IPS DF 4.7 (cell line): ENCODE measurements at regions not wholly inside any gene's neighbourhood (a gene's known extent, or its start where the extent isn't known, plus 50 kb on each side); places are given as distances from the start of the nearest gene placed in this dataset.

Experiments
- DNase-seq: peaks from one replicate; pipeline ENCODE4 v3.0.0-alpha.2; 2013; ENCODE audit warnings: low spot score; ENCODE audit errors: extremely low read depth

DNA sequence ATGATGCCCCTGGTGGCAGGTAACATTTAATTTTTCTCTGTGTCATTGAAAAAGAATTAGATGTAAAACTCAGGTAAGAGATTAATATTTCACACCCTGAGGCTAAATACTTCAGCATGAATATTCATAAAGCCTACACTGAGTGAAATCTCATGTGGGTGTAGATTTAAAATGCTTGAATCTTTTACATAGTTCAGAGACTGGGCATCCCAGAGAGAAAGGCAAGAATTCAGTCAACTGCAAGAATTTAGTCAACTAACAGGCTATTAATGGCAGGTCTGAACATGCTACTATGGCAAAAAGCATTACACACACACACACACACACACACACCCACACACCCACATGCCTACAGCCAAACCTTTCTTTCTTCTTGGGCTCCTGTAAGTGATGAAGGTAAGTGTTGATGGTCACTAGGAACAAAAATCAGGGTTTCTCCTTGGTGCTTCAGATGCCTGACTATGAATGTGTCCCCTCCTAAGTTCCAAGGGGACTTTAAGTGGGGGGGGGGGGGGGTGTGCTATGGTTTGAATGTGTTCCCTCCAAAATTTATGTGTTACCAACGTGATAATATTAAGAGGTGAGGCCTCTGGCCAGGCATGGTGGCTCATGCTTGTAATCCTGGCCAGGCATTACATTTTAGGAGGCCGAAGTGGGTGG lies 63.7 kb upstream of the PSMD7 start:
- DNase-seq = no peak

DNA sequence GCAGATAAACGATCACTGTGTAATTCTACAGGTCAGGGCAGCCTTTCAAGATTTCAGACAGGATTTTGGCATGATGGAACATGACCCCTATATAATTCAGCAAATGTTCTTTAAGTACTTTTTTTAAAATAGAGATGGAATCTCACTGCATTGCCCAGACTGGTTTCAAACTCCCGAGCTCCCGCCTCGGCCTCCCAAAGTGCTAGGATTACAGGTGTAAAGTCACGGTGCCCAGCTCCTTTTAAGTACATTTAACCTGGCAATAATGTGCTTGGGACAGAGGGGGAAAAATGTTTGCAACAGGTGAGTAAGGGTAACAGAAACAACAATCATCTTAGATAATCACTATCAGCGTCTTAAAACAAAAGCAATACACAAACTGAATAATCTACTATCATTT lies 66.5 kb upstream of the PSMD7 start:
- DNase-seq = no peak

DNA sequence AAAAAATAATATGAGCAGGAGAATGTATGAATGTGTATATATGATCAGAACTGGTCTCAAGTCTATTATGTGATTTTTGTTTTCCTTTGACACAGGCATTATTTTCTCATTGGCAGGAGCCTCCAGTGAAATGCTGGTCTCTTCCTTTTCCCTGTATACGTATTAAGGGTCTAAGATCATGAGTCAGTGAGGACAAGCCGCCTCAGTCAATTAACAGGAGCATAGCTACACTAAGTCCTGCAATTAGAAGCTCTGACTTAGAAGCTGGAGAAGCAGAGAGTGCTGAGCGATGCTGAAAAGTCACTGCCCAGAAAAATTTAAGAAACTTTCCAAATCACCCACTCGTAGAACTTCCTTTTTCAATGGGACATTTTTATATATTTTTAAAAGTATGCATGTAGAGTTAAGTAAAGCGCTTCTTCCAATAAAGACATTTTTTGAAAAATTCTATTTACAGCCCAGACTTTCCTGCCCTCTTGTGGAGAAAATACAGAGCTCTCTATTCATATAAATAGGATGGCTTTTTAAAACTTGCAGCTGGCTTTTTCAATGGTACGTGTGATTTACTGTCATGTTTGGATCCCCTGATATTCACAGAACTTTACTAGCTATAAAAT lies 70.2 kb upstream of the PSMD7 start:
- no peak for DNase-seq

DNA sequence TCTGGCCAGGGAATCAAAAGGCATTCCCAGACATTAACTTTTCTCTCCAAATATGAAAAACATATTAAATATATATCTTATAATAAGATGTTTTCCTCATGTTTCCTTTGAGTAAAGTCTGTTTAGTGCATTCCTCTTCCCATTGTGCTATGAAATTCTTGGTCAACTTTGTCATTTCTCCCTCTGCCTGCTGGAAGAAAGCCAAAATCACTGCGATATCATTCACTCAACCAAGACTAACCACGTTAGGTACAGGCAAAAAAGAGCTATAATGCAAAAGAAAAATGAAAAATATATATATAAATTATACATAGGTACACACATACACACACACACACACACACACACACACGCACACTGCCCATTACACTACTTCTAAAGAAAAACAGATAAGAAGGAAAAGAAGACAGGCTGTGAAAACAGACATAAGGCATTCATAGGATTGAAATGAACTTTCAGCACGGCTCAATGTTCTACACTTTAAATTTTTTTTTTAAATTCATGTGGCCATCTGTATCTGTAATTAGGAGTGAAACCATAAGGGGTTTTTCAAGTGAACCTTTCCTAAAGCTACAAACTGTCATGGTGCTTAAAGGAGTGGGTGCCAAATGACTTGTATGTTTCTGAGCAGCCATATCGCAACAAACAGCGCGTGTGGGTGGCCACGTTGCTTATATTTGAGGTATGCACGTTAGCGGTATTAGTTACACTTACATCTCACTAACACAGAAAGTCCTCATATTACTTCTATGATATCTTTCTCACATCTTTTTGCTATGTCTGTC lies 71.6 kb upstream of the PSMD7 start:
- DNase-seq = no peak

DNA sequence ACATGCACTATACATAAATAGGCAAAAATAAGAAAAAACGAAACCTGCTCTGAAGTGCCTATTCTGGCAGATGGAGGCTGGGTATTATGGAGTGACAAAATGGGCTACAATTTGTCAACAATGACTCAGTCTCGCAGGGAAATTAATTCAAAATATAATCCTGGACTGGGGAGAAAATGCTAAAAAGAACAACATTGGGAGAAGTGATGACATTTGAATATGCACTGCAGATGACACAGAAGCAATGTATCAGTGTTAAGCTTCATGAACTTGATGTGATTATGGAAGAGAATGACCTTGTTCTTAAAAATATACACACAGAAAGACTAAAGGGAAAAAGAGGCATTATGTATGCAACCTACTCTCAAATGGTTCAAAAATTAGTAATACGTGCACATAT lies 74.8 kb upstream of the PSMD7 start:
- DNase-seq = no peak

DNA sequence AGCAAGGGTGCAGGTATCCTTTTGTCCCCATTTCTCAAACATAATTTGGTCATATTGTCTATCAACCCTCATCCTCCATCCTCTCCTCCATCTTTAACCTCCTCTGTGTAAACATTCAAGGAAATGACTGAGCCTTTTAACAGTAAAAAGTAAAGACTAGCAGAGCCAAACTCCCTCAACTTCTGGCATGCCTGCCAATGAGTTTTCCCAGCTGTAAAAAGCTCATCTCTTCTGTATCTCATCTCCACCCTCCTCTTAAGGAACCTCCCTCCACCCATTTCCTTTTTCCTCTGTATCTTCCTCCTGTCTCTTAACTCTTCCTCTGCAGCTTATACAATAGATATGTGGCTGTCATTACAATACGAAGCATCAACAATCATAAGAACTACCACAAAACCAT lies 76.9 kb upstream of the PSMD7 start:
- DNase-seq = no peak

DNA sequence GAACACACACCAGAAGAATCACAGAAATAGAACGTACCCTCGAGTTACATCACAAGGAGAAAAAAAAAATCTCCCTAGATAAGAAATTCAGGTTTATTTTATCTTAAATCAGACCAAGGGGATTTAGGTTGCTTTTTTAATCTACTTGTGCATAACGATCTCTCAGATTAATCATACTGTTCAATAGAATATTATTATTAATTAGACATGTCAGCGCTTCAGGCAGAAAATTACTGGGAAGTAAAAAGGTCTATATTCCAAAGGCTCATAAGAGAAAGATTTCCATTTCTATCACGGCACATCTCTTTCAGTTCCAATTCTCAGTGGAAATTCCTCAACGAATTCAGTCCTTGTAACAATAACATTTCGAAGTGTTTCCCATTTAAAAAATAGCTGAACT lies 77.7 kb upstream of the PSMD7 start:
- no peak for DNase-seq

DNA sequence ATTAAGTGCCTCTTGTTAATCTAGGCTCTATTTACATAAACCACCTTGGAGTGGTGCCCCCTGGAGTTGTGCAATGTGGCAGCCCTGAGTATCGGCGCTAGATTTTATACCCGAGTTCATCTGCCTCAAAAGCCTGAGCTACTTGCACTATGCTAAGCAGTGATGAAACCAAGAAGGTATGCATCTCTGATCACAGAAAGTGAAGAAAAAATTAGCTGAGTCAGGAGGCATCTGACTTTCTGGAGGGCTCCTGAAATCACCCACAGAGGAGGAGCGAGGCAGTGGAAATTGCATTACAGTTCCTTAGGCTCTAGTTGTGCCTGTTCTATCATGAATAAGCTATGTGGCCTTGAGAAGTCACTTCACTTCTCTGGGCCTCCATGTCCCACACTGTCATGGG lies 80.3 kb upstream of the PSMD7 start:
- no peak for DNase-seq

DNA sequence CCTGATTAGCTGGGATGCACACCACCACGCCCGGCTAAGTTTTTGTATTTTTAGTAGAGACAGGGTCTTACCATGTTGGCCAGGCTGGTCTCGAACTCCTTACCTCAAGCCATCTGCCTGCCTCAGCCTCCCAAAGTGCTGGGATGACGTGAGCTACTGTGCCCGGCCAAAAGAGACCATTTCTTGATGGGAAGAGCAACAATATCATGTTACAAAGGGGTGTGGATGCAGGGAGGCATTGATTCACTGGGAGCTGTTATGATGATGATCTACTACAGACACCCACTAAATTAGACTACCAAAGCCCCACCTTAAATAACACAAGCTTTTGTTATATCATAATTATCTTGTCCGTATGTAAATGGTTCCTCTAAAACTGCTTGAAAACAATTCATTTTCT lies 81.4 kb upstream of the PSMD7 start:
- no peak for DNase-seq

DNA sequence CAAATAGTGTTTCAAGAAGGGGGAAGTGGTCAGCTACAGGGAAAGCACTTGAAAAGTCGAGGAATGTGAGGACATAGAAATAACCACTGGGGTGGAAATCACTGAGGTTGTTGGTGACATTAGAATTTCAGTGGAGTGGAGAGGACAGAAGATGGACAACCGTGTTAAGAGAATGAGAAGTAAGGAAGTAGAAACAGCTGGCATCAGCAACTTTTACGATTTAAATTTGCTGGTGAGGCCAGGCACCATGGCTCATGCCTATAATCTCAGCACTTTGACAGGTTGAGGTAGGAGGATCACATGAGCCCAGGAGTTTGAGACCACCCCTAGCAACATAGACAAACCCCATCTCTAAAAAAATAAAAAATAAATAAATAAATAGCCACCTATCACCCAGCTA lies 83.2 kb upstream of the PSMD7 start:
- DNase-seq = no peak

DNA sequence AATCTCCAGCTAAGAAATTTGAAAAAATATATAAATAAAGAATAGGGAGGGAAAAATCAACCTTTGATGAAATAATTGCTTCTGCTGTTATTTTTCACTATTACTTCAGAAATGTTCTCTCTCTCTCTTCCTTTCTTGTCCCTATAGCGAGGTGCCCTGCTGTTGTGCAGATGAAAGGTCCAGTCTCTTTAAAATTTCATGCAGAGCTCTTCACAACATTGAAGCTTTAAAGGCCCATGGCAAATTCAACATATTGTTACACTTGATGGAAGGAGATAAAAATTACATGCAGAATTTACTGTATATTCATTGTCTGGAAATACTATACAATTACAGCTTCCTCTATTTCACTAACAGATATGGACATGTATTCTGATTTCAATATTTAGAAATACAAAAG lies 86.4 kb upstream of the PSMD7 start:
- no peak for DNase-seq

DNA sequence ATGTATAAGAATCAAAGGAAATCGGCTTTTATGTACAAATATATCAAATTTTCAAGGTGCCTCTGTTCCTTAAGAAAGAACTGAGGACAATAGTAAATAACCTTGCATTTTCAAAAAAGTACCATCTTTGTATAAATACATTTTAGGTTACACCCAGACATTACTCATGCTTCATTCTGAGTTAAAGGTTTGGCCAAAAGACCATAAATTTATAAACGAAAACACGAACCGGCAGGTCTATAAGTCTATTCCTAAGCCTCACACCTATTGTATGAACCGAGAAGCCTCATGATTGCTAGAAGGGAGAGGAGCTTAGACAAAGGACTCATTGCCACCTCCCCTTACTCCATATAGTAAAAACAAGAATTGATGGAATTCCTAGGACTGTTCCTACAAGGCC lies 94.6 kb upstream of the PSMD7 start:
- no peak for DNase-seq

DNA sequence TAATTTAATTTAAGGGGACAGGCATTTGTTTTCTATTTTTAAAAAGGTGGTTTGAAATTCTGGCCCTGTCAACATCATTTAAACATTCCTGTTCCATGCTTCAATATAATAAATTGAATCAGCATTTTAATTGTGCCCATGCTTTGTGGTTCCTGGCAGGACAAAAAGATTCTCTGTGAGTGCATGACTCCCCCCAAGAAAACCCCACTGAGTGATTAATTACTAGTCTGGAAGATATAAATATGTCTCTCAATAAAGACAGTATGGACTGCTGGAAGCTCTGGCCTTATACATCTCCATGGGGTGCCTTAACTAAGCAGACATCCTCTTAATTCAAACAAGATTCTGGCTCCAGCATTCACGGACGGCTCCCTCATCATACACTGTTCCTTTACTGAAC lies 95.0 kb upstream of the PSMD7 start:
- no peak for DNase-seq

DNA sequence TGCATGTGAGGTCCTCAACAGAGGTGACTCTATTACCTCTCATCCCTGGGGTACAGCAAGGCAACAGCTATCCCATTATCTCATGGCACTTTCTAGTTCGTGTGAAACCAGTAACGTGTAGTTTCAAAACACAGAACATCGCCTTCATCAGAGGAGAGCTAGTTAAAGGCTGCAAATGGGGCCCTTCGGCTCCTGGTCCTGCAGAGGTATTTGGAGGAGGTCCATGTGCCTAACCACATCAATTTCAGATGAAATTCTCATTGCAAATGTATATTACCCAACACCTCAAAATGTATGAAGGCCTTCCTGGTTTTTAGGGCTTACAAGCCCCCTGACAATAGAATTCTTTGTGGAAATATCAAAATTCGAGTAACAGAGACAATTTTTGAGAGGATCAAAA lies 95.7 kb upstream of the PSMD7 start:
- no peak for DNase-seq

DNA sequence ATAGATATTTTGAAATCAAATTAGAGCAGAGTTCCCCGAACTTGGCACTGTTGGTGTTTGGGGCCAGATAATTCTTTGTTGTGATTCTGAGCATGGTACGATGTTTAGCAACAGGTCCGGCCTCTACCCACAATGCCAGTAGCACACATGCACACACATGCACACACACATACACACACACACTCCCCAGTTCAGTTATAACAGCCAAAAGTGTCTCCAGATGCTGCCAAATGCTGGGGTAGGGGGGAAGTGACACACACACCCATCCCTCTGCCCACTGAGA lies 96.8 kb upstream of the PSMD7 start:
- DNase-seq = no peak

DNA sequence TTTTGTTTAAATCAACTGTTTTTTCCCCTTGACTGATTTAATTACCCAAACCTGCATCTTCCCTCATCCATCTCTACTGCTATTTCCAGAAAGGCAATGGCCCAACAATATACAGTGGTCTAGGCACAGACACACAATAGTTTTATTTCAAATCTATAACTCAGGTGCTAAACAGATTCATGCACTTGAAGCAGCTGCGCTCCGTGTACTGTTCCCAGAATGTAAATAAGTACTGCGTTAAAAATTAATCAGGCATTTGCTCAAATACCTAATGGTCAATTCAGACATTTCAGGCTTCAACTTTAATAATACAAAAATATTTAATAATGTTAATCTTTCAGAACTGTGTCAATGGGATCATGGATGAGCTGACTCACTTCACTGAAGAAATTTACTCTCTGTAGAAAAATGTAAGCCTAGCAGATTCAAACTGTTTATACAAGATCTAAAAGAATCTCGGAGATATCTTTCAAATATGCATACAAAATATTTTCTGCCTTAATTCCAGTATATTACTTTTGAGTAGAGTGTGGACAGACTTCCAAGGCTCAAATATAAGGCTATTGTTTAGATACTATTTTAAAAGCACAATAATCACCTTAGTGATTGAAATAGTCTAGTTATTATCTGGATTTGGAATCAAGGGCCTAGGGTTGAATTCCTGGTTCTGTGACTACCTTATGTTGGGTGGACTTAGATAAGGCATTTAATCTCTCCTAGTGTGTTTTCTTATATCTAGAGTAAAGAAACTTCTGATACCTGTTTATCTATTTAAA lies 97.4 kb upstream of the PSMD7 start:
- no peak for DNase-seq

DNA sequence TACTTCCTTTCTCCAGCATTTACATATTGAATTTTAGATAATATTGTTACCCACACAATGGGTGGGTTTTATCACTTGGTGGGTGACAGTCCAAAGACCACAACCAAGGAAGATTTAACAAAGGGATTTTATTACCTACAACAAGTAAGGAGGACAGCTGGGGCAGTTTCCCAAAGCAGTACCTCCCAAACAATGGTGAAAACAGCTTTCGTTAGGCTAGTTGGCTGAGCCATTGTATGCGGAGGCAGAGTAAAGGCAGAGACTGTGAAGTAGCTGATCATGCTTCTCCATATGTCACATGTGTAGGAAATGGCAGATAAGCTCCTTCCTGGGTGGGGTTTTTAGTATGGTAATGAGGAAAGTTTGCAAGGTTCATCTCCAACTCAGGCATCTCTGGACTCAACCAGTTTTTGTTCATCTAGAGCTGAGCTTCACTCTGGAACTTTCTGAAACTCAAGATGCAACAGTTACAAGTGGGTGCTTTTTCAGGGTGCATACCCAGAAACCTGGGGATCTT lies 104.3 kb upstream of the PSMD7 start:
- DNase-seq = no peak

DNA sequence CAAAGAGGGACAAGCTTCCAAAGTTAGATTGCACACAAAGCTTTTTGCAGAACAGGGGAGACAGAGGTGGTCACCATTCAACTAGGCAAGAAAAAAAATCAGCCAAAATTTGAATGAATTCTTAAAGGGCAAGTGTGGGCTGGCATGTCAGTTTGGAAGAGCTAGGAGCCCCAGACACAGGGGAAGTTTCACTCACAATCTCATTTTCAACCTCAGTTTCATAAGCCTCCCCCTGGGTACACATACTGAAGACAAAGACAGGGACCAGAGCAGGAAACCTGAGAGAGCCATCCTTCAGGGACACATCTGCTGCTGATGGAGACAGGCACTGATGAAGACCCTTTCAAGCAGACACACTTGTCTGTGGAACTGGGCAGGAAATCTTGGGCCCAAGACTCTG lies 106.3 kb upstream of the PSMD7 start:
- no peak for DNase-seq

DNA sequence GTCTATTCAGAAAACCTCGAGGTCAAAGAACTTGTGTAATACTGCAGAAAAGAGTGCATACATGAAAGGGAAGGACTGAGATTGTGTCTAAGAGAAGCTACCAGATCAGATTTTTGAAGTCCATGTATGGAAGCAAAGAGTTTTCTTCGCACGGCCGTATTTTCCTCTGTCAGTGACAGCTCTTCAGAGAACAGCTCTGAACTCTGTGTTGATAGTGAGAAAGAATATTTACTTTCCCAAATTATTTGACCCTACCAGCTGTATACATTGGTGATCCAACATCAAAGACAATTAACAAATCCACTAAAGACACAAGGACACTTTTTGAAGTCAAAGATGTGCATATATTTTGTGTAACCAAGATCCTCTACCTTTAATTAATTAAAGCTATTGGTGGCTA lies 107.8 kb upstream of the PSMD7 start:
- DNase-seq = no peak

DNA sequence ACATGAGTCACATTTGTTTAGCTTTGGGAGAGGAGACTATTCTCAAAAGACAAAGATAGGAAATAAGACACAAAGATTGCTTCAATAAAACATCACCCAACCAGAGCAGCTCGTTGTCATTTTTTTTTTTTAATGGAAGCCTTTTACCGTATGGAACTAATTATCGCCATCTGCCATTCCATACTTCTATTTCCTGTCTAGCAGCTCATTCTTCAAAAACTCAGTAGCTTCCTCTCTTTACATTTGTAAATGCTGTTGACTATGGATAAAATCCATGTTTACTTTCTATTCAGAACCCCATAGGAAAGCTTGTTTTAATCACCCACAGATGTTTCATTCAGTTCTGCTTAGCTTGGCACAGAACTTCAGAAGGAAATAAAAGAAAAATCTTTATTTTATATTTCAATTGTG lies 110.0 kb upstream of the PSMD7 start:
- DNase-seq = no peak

DNA sequence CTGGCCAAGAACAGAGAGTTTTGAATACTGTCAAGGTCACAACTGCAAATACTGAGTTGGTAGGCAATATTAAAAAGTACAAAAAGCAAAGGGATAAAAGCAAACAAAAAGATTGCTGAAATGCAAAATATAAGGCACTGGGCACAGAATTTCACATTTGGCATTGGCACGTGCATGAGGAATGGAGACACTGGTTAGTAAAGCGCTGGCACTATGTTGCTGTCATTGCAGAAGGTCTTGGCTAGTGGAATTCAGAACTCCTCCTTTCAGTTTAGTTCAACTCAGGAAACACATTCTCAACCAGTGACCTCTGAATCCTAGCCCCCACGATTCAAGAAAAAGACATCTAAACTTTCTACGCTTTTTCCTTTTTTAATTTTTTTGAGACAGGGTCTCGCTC lies 111.8 kb upstream of the PSMD7 start:
- no peak for DNase-seq
